SK-N-MC (cell line): ENCODE measurements at regions not wholly inside any gene's neighbourhood (a gene's known extent, or its start where the extent isn't known, plus 50 kb on each side); places are given as distances from the start of the nearest gene placed in this dataset.

Experiments used
- EZH2 ChIP-seq: fragments of 200-600 bp; sonication (generic); IDR thresholded peaks from one replicate; pipeline ENCODE4 v1.6.1; 2017; ENCODE audit warnings: antibody characterized with exemption
- POLR2AphosphoS5 ChIP-seq: IDR thresholded peaks from 2 replicates; pipeline ENCODE4 v1.6.1; 2012; ENCODE audit warnings: mild to moderate bottlenecking, low read depth, low read length, borderline replicate concordance

GRCh38 chr12:107144990-107145389, 51.6 kb upstream of the CRY1 start:
- no peak for TF ChIP-seq POLR2AphosphoS5
- no peak for TF ChIP-seq EZH2
